Left forelimb (tissue), 1 donor: ENCODE measurements at regions not wholly inside any gene's neighbourhood (a gene's known extent, or its start where the extent isn't known, plus 50 kb on each side); places are given as distances from the start of the nearest gene placed in this dataset.
"Not testable (repeated sequence)": the region's sequence is repeated elsewhere in the genome, so short reads cannot be mapped to it uniquely, and the experiment has no call there.

Experiments used
- DNase-seq: peaks from one replicate; pipeline ENCODE4 v3.0.0-alpha.2; 2018; ENCODE audit warnings: low spot score

DNA sequence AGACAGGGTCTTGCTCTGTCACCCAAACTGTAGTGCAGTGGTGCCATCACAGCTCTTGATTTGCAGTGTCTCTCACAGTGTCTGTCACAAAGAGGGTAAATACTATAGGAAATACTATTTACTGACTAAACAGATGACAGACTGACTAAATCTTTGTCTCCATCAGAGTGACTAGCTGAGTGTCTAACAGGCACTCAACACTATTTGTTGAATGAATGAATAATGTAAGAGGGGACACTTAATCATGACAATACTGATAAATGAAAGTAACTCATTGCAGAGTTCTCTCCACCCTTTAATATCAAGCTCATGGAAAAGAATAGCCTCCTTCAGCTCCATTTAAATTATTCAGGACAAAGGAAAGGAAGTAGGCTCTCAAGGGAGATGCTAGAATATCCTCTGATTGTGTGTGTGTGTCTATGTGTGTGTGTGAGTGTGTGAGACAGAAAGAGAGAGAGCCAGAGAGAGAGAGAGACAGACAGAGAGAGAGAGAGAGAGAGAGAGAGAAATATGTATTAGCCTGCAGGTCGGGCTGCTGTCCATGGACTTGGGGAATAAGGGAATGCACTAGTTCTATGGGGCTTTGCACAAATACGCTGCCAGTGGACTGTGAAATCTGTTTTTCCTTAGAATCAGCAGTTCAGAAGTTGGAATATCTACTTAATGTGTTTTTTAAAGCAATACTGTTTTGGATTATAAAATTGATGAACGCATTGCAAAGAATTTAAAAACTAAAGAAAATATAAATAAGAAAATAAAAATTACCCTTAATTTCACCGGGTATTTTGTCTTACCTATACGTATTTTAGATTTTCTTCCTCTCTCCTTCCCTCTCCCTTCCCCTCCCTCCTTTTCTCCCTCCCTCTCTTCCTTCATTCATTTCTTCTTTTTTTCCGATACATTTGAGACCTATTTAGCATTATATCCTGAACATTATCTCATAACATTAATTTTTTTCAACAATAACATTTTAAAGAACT is 132.9 kb upstream of the LRIG1 start:
- no peak for DNase-seq

DNA sequence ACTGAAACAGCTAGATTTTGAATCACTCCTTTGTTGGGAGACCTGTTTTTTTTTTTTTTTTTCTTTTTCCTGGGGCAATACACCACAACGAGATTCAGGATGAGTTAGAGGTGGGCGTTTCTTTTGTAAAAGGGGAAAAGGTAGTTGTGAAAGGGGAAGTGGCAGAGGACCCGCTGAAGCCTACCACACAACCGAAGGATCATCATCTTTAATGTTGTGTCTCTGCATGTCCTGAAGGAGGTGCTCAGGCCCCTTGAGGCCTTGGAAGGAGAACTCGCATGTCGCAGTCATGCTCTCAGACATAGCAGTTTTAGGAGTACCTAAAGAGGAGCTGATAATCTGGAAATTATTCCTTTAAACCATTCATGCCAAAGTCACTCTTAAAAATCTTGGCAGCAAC is 137.9 kb upstream of the LRIG1 start:
- no peak for DNase-seq

DNA sequence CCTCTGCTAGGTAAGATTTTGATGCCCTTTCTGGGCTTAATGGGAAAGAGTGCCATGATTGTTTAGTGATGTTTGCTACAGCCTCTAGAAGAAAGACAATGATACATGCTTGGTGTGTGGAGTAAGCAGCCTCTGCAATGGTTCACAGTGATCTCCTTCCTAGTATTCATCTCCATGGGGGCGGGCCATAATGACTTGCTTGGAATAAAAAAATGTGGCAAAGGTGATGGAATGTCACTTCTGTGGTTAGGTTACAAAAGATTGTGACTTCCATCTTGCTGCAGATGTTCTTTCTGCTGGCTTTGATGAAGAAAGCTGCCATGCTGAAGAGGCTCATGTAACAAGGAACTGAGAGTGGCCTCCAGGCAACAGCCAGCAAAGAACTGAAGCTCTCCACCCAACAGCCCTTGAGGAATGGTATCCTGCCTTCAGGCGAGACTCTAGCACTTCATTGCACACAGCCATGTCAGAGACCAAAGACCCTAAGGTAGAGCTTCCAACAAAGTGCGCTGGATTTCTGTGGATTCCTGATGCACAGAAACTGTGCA is 139.1 kb upstream of the LRIG1 start:
- DNase-seq = no peak

DNA sequence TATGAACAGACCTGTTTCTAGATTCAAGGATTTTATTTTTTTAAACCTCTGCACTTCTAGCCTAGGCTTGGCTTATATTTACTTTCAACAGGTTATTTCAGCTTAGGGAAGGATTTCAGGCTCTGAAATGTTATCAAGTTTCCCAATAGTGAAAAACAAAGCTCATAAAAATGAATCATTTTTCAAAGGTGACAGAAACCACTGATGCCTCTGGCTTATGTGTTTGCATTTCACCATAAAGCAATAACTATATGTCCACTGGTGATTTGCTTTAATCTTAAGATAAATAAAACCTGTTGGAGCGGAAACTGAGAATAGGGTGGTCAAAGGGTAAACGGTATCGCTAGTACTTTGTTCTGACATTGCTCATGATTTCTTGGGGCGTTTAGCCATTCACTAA is 141.2 kb upstream of the LRIG1 start:
- DNase-seq = no peak

DNA sequence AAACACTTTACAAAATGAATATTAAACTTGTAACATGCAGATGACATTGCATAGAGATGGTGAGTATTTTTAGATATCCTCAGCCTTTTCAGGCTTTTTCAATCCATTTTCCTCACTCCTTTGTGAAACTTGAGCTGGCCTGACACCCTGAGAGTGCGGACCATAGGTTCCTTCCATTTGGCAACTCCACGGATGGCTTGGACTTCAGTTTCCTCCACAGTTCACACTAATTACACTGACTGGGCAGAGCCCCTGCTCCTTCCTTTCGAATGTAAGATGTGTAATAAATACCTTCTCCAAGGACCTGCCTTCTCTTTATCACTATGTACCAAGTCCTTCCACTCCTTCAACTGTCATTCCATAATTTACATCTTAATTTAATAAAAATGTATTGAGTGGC is 141.7 kb upstream of the LRIG1 start:
- no peak for DNase-seq

DNA sequence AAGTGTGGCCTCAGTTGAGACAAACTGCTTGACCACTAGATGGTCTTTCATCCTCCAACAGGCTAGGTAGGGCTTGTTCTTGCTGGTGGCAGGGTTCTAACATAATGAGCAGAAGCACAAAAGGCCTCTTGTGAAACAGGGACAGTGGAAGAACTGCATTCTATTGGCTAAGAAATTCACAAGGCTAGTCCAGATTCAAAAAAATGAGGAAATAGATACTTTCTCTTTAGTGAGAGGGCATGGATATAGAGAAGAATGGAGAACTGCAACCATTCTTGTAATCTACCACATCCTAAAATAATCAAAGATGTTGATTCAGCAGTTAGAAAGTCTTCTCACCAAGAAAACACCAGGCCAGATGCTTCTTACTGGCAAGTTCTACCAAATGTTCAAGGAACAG is 143.7 kb upstream of the LRIG1 start:
- no peak for DNase-seq

DNA sequence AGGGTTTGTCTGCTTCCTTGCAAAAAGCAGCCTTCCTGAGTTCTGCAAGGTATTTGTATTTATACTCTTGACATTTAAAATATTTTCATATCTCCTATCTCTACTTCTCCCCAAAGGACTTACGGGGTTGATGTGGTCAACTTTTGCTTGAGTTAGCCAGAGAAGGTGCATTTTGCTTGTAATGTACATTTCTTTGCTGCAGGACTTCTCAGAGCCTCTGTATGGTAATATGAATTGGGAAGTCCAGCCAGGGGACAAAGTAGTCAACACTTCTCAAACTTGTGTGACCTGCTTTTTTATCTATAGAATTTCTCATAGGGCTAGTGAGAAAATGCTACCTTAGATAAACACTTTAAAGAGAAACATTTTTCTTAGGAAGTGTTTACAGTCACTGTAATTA is 148.2 kb upstream of the LRIG1 start:
- DNase-seq = no peak

DNA sequence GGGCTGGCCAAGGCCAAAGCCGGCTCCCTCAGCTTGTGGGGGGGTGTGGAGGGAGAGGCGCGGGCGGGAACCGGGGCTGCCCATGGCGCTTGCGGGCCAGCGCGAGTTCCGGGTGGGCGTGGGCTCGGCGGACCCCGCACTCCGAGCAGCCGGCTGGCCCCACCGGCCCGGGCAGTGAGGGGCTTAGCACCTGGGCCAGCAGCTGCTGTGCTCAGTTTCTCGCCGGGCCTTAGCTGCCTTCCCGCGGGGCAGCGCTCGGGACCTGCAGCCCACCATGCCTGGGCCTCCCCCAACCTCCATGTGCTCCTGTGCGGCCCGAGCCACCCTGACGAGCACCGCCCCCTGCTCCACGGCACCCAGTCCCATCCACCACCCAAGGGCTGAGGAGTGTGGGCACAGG is 150.7 kb upstream of the LRIG1 start:
- DNase-seq = not testable (repeated sequence)

DNA sequence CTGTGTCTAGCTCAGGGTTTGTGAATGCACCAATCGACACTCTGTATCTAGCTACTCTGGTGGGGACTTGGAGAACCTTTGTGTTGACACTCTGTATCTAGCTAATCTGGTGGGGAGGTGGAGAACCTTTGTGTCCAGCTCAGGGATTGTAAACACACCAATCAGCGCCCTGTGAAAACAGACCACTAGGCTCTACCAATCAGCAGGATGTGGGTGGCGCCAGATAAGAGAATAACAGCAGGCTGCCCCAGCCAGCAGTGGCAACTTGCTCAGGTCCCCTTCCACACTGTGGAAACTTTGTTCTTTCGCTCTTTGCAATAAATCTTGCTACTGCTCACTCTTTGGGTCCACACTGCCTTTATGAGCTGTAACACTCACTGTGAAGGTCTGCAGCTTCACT is 151.3 kb upstream of the LRIG1 start:
- not testable (repeated sequence) for DNase-seq

DNA sequence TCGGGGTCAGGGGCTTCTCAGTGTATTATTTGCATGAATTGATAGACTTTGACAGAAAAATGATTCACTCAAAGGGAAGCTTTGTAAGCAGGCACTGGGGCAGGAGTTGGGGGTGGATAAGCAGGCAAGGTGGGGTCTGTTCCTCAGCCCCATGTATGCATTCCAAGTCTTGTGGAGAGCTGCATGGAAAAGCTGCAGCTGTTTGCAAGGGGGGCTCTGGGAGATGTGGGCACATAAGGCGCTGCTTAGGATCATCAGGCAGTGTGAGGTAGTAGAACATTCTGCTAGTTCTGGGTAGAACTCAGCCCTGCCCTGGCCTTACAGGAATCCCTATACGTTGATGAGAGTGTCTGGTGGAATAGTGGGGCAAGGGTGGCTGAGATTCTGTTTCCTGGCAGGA is 154.2 kb upstream of the LRIG1 start:
- no peak for DNase-seq

DNA sequence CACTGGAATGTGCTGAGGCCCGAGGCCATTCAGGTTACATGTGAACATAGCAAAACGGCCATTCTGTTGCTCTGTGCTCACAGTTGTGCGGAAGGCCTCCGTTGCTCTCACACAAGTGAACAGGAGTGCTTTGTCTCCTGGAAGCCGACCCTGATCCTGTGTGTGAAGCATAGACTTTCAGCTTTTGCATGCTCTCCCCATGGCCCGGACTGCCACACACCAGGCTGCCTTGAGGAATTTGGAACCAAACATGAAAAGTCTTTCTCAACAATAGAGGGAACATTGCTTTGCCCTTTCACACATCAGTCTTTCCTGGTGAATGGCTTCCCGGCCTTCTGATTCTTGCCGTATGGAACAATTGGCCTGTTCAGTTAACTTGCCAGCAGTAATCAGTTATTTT is 154.8 kb upstream of the LRIG1 start:
- DNase-seq = no peak

DNA sequence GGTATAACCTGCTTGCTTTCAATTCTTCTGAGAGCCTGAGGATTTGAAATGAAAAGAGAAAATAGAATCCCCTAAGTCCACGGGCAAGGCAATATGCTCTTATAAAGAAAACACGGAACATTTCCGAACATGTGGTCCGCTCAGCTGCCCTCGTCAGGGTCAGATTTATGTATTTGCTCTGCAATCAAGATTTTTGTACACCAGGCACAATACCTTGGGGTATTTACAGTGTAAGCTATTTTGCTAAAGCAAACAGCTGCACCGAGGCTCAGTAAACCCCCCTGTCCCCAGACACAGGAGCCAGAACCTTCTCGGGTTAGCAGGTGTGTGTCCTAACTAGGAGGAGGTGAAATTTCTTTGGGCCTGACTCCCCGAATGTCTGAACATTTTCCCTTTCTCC is 155.8 kb upstream of the LRIG1 start:
- DNase-seq = no peak

DNA sequence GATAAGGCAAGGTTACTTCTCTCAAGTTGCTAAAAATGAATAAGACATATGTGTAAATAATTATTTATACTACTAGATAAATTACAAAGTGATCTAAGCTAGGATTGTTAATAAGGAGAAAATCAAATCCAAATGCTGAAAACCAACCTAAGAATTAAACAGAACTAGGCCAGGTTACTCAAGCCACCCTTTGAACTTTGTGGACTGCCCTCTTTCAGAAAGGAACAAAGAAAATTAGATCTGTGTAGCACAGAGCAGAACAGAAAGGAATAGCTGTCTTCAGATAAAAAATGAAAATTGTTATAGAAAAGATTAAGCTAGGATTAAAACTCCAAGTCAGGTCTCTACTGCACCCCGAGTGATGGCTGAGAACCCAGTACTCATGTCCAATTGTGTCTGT is 158.2 kb upstream of the LRIG1 start:
- no peak for DNase-seq

DNA sequence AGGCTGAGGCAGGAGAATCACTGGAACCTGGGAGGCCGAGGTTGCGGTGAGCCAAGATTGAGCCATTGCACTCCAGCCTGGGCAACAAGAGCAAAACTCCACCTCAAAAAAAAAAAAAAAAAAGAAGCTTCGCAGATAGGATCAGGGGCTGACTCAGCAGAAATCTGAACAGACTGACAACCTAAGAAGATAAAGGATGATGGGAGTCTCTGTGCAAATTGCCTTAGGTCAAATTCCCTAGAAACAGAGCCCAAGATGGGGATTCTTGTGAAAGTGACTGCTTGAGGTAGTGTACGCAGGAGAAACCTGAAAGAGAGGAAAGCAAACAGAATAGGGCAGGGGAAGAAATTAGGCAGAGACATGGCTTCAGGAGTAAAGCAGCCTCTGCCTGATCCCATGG is 160.8 kb upstream of the LRIG1 start:
- no peak for DNase-seq

DNA sequence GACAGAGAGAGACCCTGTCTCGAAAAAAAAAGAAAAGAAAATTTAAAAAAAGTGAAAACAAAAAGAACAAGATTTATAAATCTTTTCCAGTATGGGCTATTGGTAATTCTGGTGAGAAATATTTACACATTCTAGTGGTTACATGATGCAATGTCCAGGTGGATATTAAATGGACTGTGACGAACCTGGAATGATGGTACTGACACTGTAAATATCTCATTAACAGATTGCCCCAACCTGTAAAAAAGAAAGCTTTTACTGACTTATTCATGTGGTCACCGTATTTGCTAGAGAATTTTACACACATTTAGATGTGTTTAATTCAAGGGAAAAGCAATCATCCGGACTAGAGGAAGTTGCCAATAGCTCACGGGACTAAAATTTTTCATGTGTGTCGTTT is 162.1 kb upstream of the LRIG1 start:
- DNase-seq = no peak

DNA sequence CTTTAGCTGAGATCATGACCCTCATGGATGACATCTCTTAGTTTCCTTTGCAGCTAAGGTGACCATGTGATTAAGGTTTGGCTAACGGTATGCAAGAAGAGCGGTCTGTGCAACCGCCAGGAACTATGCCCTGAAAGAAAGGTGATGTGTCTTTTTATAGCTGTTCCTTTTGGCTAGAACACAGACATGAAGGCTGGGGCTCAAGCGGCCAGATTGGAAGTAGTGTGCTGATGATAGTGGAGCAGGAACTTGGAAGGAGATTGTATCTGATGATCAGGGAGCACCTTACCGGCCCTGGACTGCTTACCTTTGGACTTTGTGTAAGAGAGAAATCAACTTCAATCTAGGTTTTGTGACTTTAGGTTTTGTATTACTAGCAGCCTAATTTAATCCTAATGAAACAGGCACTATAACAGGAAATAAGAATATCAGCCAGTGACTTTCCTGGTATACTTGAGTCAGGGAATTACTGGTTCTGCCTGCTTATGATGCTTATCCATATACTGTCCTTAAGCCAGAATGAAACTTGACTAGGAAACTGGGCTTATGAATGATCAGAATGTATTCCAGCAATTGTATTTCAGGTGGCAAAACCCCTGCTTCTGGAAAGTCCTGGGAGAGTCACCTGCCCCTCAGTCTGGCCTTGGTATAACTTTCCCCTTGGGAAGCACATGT is 164.3 kb upstream of the LRIG1 start:
- DNase-seq = no peak

DNA sequence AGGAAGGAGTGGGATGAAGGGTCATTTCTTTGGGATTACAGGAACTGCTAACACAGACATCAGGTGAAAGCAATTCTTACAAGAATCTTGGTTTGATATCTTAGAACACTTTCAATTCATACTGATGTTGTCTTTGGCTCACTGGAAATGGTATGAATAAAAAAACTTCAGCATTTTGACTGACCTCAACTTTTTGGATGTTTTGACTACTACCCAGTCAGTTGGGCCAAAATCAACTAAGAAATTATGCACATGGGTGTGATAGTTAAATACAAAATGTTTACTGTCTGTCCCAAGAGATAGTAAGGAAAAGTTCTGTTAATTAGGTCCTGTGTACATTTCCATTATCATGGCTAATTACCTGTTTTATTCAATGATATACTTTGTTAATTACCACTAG is 165.5 kb upstream of the LRIG1 start:
- no peak for DNase-seq

DNA sequence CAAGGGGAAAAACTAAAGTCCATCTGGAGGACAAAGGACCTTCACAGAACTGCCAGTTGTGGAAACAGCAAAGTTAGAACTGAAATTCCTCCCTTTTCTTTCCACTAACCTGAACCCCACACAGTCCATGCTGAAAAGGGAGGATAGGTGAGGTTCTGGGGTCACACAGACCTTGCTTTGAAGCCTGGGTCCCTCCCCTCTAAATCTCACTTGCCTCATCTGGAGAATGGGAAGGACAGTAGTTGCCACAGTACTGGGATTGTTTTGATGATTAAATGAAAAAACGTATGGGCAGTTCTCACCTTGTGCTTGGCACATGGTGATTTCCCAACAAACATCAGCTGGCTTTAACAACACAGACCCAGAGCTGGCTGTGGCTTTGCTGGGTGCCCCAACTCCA is 166.4 kb upstream of the LRIG1 start:
- no peak for DNase-seq

DNA sequence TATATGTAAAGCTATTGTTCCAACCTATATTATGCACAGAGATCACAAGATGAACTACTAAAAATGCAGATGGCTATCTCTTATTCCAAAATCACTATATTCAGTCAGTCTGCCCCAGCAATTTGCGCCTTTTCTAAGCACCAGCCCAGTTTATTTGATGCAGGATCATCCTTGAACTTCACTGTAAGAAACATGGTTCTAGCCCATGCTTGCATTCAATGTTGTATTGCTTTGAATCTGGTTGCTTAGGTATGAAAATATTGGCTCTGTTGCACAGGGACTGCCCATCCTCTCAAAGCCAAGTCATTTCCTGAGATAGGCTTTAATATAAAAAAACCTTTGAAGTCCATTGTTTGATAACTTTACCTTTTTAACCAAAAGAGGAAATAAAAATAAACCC is 170.5 kb upstream of the LRIG1 start:
- DNase-seq = no peak

DNA sequence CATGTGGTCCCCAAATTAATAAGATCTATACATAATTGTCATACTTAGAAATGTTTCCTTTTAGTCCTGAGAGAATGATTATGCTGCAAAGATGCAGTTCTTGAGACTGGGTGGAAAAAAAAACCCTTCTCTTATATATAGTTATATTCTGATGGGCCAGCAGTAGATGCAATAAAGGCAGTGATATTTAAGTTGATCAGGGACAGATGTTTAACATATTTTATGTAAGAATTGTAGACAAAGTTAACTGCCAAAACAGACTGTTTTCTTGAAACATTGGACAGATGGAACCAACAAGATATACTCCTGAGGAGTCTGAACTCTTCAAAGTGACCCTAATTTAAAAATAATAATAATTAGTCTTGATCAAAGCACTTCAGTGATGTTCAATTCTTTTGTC is 172.0 kb upstream of the LRIG1 start:
- DNase-seq = no peak

DNA sequence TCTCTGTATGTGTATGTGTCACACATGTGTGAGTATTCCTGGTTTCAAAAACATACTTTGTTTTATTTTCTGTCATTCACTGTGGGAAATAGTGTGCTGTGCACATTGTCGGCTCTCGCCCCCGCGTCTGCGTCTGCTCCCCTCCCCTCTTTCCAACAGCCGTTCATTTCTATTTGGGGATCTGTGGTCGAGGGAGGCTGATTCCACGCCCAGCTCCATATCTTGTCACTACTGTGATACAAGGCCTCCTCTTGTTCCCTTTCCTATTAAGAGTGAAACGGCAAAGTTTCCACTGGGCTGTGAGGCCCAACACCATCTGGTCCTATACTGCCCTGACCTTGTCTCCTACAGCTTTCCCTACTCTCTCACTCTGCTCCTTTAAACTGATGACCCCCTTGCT is 172.5 kb upstream of the LRIG1 start:
- no peak for DNase-seq

DNA sequence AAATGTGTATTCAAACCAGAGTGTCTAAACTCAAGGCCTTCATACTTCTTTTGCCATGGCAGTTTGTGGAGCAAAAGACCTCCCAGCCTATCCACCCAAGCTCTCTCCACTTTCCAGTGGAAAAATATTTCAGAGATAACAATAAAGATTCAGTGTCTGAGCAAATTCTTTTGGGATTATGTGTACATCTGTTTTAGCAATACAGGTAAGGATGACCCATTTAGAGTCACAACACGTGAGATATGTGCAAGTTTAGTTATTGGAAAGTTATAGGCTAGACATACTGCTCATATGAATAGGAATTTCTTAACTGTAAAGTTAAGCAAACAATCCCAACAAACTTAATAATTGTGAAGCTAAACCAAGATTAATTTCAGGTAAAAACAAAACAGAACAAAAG is 174.5 kb upstream of the LRIG1 start:
- DNase-seq = no peak

DNA sequence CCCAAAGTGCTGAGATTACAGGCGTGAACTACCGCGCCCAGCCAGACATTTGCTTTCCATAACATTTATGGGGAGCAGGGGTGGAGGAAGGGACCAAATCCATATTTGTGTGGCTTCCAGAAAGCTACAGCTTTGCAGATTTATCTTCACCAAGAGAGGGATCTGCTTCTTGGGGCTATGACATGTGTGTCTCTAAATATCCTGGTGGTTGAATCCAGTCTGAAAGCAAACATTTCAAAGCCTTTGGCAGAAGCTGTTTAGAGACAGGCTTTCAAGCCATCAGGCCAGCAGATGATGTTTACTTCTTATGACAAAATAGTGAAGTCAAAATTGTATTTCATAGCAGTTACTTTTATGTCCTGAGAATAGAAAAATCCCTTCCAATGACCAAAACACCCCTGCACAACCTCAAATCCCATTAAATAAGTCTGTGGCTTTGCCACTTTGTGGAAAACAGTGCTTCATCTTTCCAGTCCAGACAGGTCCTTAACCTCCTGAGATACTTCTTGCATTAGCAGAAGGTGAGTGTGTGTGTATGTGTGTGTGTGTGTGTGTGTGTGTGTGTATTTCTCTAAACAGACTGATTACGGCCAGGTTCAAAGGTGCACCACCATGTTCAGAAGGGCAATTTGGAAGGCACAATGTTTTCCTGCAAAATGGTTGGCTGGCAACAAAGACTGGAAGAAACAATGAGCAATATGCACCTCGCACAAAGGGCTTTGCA is 191.4 kb upstream of the LRIG1 start:
- DNase-seq = no peak
